H1 (cell line): ENCODE measurements at regions not wholly inside any gene's neighbourhood (a gene's known extent, or its start where the extent isn't known, plus 50 kb on each side); places are given as distances from the start of the nearest gene placed in this dataset.

Experiments
- CTCF ChIA-PET: fragments of 300-600 bp; sonication (Branson Sonifier 250); formaldehyde crosslinking; loops from one replicate; lab custom pipeline; 2021; ENCODE audit not compliant: partially characterized antibody; lab: Charles Lee
- POLR2A ChIA-PET: fragments of 300-600 bp; sonication (Branson Sonifier 250); formaldehyde crosslinking; loops from one replicate; lab custom pipeline; 2021; ENCODE audit warnings: inconsistent platforms; ENCODE audit not compliant: partially characterized antibody; lab: Charles Lee
- DNase-seq, 2 experiments: peaks; one replicate each; pipeline versions ENCODE4 v3.0.0 to v3.0.0-alpha.2; 2010 to 2022; ENCODE audit warnings: low spot score in 2 of 2, low read depth in 1 of 2, mixed read lengths in 1 of 2
- FAIRE-seq: peaks from 2 replicates; lab custom pipeline; 2011; peaks lifted over from hg19 to GRCh38; lab: Jason Lieb, UNC
- H2AFZ ChIP-seq: 2 replicates; pipeline ENCODE4 v1.8.1; 2012; ENCODE audit warnings: low read length, inconsistent platforms
- H2AK5ac ChIP-seq: 2 replicates; pipeline ENCODE4 v1.6.1; 2013; ENCODE audit warnings: low read depth, low read length
- H2BK120ac ChIP-seq: replicated peaks from 2 replicates; pipeline ENCODE3; 2013; ENCODE audit warnings: low read depth, low read length, inconsistent platforms
- H2BK12ac ChIP-seq: 2 replicates; pipeline ENCODE4 v1.6.1; 2013; ENCODE audit warnings: low read depth, low read length
- H2BK15ac ChIP-seq: 2 replicates; pipeline ENCODE4 v1.6.1; 2013; ENCODE audit warnings: low read length
- H2BK20ac ChIP-seq: 2 replicates; pipeline ENCODE4 v1.6.1; 2013; ENCODE audit warnings: low read length
- H2BK5ac ChIP-seq: 2 replicates; pipeline ENCODE4 v1.6.1; 2013; ENCODE audit warnings: low read depth, low read length
- H3K14ac ChIP-seq: 2 replicates; pipeline ENCODE4 v1.6.1; 2013; ENCODE audit warnings: inconsistent platforms; ENCODE audit not compliant: insufficient read length
- H3K18ac ChIP-seq: 2 replicates; pipeline ENCODE4 v1.6.1; 2013; ENCODE audit warnings: low read length; ENCODE audit errors: extremely low read depth
- H3K23ac ChIP-seq: 2 replicates; pipeline ENCODE4 v1.6.1; 2013; ENCODE audit warnings: inconsistent platforms; ENCODE audit not compliant: insufficient read length
- H3K23me2 ChIP-seq: 2 replicates; pipeline ENCODE4 v1.6.1; 2013; ENCODE audit warnings: low read depth, low read length
- H3K27ac ChIP-seq: 2 replicates; pipeline ENCODE4 v1.6.1; 2011; ENCODE audit warnings: low read depth, low read length, inconsistent platforms
- H3K27me3 ChIP-seq, 4 experiments: replicated peaks in 1 of 4; 1 replicate in 1 of 4; 2 replicates in 3 of 4; pipeline versions ENCODE4 v1.6.1 to v1.8.1; 2011 to 2013; ENCODE audit warnings: low read length in 3 of 4, mild to moderate bottlenecking in 3 of 4, inconsistent platforms in 2 of 4, mixed read lengths in 2 of 4, moderate library complexity in 1 of 4; ENCODE audit not compliant: control insufficient read depth in 3 of 4, insufficient read depth in 3 of 4; ENCODE audit errors: extremely low read depth in 1 of 4
- H3K36me3 ChIP-seq, 4 experiments: 2 replicates each; pipeline versions ENCODE4 v1.6.1 to v1.8.1; 2011 to 2013; ENCODE audit warnings: mild to moderate bottlenecking in 4 of 4, low read length in 3 of 4, moderate library complexity in 2 of 4, control low read depth in 1 of 4, inconsistent platforms in 1 of 4; ENCODE audit not compliant: insufficient read depth in 4 of 4, control insufficient read depth in 2 of 4
- H3K4ac ChIP-seq: replicated peaks from 2 replicates; pipeline ENCODE3; 2013; ENCODE audit warnings: low read length, low read depth, mixed read lengths, inconsistent platforms; ENCODE audit not compliant: insufficient read length
- H3K4me1 ChIP-seq, 4 experiments: replicated peaks in 1 of 4; 1 replicate in 1 of 4; 2 replicates in 3 of 4; pipeline versions ENCODE4 v1.6.1 to v1.8.1; 2011 to 2013; ENCODE audit warnings: low read length in 3 of 4, inconsistent platforms in 2 of 4, mixed read lengths in 1 of 4; ENCODE audit not compliant: insufficient read depth in 4 of 4, control insufficient read depth in 3 of 4
- H3K4me2 ChIP-seq, 2 experiments: 2 replicates each; pipeline versions ENCODE4 v1.6.1 to v1.8.1; 2011 to 2013; ENCODE audit warnings: low read depth in 2 of 2, low read length in 2 of 2, control low read depth in 1 of 2, inconsistent platforms in 1 of 2, mild to moderate bottlenecking in 1 of 2; ENCODE audit not compliant: insufficient read depth in 1 of 2
- H3K4me3 ChIP-seq, 4 experiments: fragments of 200-600, 300-600 bp in 1 of 4; sonication (generic), shearing (Covaris generic), sonication (Bioruptor Twin) in 1 of 4; 2 replicates each; pipeline versions ENCODE4 v1.5.1 to v1.8.1; 2011 to 2016; ENCODE audit warnings: low read length in 4 of 4, low read depth in 3 of 4, control low read depth in 2 of 4, inconsistent platforms in 2 of 4, mild to moderate bottlenecking in 2 of 4, mixed read lengths in 1 of 4, moderate library complexity in 1 of 4; ENCODE audit not compliant: insufficient read depth in 2 of 4; ENCODE audit errors: extremely low read depth in 1 of 4
- H3K56ac ChIP-seq: replicated peaks from 2 replicates; pipeline ENCODE3; 2013; ENCODE audit warnings: low read depth, mild to moderate bottlenecking, mixed read lengths, low read length, inconsistent platforms; ENCODE audit not compliant: insufficient read length
- H3K79me1 ChIP-seq: 2 replicates; pipeline ENCODE4 v1.6.1; 2013; ENCODE audit warnings: low read depth, low read length, control low read depth
- H3K79me2 ChIP-seq, 2 experiments: 2 replicates each; pipeline versions ENCODE4 v1.6.1 to v1.8.1; 2012 to 2013; ENCODE audit warnings: low read length in 2 of 2, mild to moderate bottlenecking in 2 of 2, inconsistent platforms in 1 of 2; ENCODE audit not compliant: insufficient read depth in 2 of 2, control insufficient read depth in 1 of 2
- H3K9ac ChIP-seq, 4 experiments: replicated peaks in 1 of 4; 1 replicate in 1 of 4; 2 replicates in 3 of 4; pipeline versions ENCODE4 v1.6.1 to v1.8.1; 2011 to 2013; ENCODE audit warnings: low read depth in 3 of 4, low read length in 3 of 4, control low read depth in 2 of 4, mild to moderate bottlenecking in 2 of 4, moderate library complexity in 2 of 4, inconsistent platforms in 1 of 4; ENCODE audit errors: extremely low read depth in 1 of 4
- H3K9me3 ChIP-seq, 2 experiments: 2 replicates each; pipeline versions ENCODE4 v1.6.1 to v1.8.1; 2012 to 2013; ENCODE audit warnings: mild to moderate bottlenecking in 2 of 2, moderate library complexity in 2 of 2, control low read depth in 1 of 2, inconsistent platforms in 1 of 2, low read depth in 1 of 2, low read length in 1 of 2, mixed read lengths in 1 of 2; ENCODE audit not compliant: insufficient read depth in 2 of 2
- H4K20me1 ChIP-seq, 2 experiments: replicated peaks in 1 of 2; 2 replicates each; pipeline versions ENCODE3 to v1.8.1; 2011 to 2013; ENCODE audit warnings: inconsistent platforms in 2 of 2, low read length in 2 of 2, mild to moderate bottlenecking in 1 of 2; ENCODE audit not compliant: insufficient read depth in 2 of 2, control insufficient read depth in 1 of 2
- H4K5ac ChIP-seq: 2 replicates; pipeline ENCODE4 v1.6.1; 2013; ENCODE audit warnings: low read length, low read depth, mixed read lengths, inconsistent platforms; ENCODE audit not compliant: insufficient read length
- H4K8ac ChIP-seq: 2 replicates; pipeline ENCODE4 v1.8.0; 2013; ENCODE audit warnings: mild to moderate bottlenecking, moderate library complexity, low read length, inconsistent platforms; ENCODE audit not compliant: insufficient read depth; ENCODE audit errors: extremely low read depth
- H4K91ac ChIP-seq: replicated peaks from 2 replicates; pipeline ENCODE3; 2013; ENCODE audit warnings: low read length, mixed read lengths, inconsistent platforms; ENCODE audit not compliant: insufficient read length
- BACH1 ChIP-seq: IDR thresholded peaks from 2 replicates; pipeline ENCODE4 v1.6.1; 2012; ENCODE audit warnings: low read length, improper control_type of control experiment
- CBX8 ChIP-seq: fragments of 300-800, 300-1000 bp; sonication (generic); IDR thresholded peaks from 2 replicates; pipeline ENCODE4 v1.7.1; 2016; ENCODE audit warnings: low read depth, low read length, borderline replicate concordance
- E2F6 ChIP-seq: IDR thresholded peaks from 2 replicates; pipeline ENCODE4 v1.6.1; 2012; ENCODE audit warnings: inconsistent platforms
- EP300 ChIP-seq, 2 experiments: IDR thresholded peaks; 1 replicate in 1 of 2; 2 replicates in 1 of 2; pipeline ENCODE4 v1.6.1; 2011 to 2012; ENCODE audit warnings: low read depth in 2 of 2, low read length in 2 of 2, mild to moderate bottlenecking in 2 of 2, borderline replicate concordance in 1 of 2, inconsistent platforms in 1 of 2, moderate library complexity in 1 of 2
- GTF2F1 ChIP-seq: IDR thresholded peaks from 2 replicates; pipeline ENCODE4 v1.6.1; 2012; ENCODE audit warnings: low read depth, low read length, improper control_type of control experiment, borderline replicate concordance
- HDAC2 ChIP-seq, 2 experiments: fragments of 300-600 bp in 1 of 2; sonication (generic) in 1 of 2; IDR thresholded peaks; 2 replicates each; pipeline ENCODE4 v1.6.1; 2011 to 2012; ENCODE audit warnings: low read depth in 2 of 2, low read length in 2 of 2, mild to moderate bottlenecking in 2 of 2, moderate library complexity in 2 of 2, borderline replicate concordance in 1 of 2, inconsistent platforms in 1 of 2
- KDM5A ChIP-seq: fragments of 200-600 bp; IDR thresholded peaks from 2 replicates; pipeline ENCODE4 v1.7.1; 2012; ENCODE audit warnings: mild to moderate bottlenecking, low read length, inconsistent platforms, mixed read lengths
- POLR2A ChIP-seq, 2 experiments: IDR thresholded peaks; 1 replicate in 1 of 2; 2 replicates in 1 of 2; pipeline ENCODE4 v1.6.1; 2011; ENCODE audit warnings: low read depth in 2 of 2, low read length in 2 of 2, mild to moderate bottlenecking in 2 of 2; ENCODE audit errors: control extremely low read depth in 1 of 2
- SIRT6 ChIP-seq: IDR thresholded peaks from one replicate; pipeline ENCODE4 v1.7.1; 2012; ENCODE audit warnings: low read length, inconsistent platforms
- SUZ12 ChIP-seq: fragments of 200-600 bp; sonication (generic); IDR thresholded peaks from 2 replicates; pipeline ENCODE4 v1.6.1; 2012; ENCODE audit warnings: mild to moderate bottlenecking, inconsistent platforms, low read length, moderate library complexity, mixed read lengths
- TBP ChIP-seq: IDR thresholded peaks from 2 replicates; pipeline ENCODE4 v1.6.1; 2011; ENCODE audit warnings: low read depth, low read length, improper control_type of control experiment
- WGBS, 2 experiments: shearing (Covaris generic) in 1 of 2; methylation state at CpG; one replicate each; pipeline versions ENCODE4 v1.1.6 to v1.1.7; 2013 to 2015; ENCODE audit warnings: low lambda C conversion rate in 2 of 2, mixed read lengths in 2 of 2, inconsistent platforms in 1 of 2, low coverage in 1 of 2, missing lambda C conversion rate in 1 of 2; ENCODE audit not compliant: insufficient replicate concordance in 2 of 2, insufficient coverage in 1 of 2, insufficient read length in 1 of 2; ENCODE audit errors: extremely low coverage in 1 of 2, missing lambda C conversion rate in 1 of 2; 5-methylcytosine and 5-hydroxymethylcytosine counted together

- Histone ChIP-seq H2AK5ac (no peak overlapping the region), H4K91ac (no peak overlapping the region), H3K14ac (no peak overlapping the region), H3K9ac (no peak overlapping the region), H4K8ac (no peak overlapping the region), H3K9me3 (no peaks in the 10 kb centered on the region), H3K4me2 (no peak overlapping the region), H3K36me3 (no peaks in the 10 kb centered on the region), H3K4me1 (no peaks in the 10 kb centered on the region), H3K79me1 (no peaks in the 10 kb centered on the region), H3K23me2 (no peaks in the 10 kb centered on the region), H4K5ac (no peak overlapping the region), H4K20me1 (no peaks in the 10 kb centered on the region), H2BK120ac (no peak overlapping the region), H3K18ac (no peak overlapping the region), H2AFZ (no peak overlapping the region), H2BK12ac (no peak overlapping the region), H3K27me3 (no peaks in the 10 kb centered on the region), H3K56ac (no peak overlapping the region), H3K4ac (no peak overlapping the region), H3K79me2 (no peaks in the 10 kb centered on the region), H3K27ac (no peak overlapping the region), H2BK5ac (no peak overlapping the region), H3K23ac (no peak overlapping the region), H3K4me3 (no peak overlapping the region), H2BK20ac (no peak overlapping the region), H2BK15ac (no peak overlapping the region)
- DNase-seq (no peak), FAIRE-seq (no peak)
- 91% methylated on average over 3 of the region's 3 CpGs; no CpG with 5 or more reads in 1 of the 2 experiments for WGBS, 2 experiments
- ChIA-PET POLR2A (no interaction called here), CTCF (interaction anchor here (0.9 kb wide), 1 partner anchor 263 kb away, joined by 3 read pairs; no protein-coding TSS in a partner anchor)
- TF ChIP-seq HDAC2 (IDR thresholded peaks at IDR 0.05; ENCODE audit: borderline replicate concordance in 1 of 2, low read depth in 2 of 2, low read length in 2 of 2), result no peak
- TF ChIP-seq KDM5A, result no peak
- TF ChIP-seq SUZ12, result no peak
- TF ChIP-seq GTF2F1, result no peak
- no peak for TF ChIP-seq EP300 (IDR thresholded peaks at IDR 0.05; ENCODE audit: borderline replicate concordance in 1 of 2, low read depth in 2 of 2, low read length in 2 of 2)
- no peak for TF ChIP-seq E2F6
- no peak for TF ChIP-seq BACH1
- no peak for TF ChIP-seq TBP
- no peak for TF ChIP-seq CBX8
- no peak for TF ChIP-seq POLR2A (IDR thresholded peaks at IDR 0.05; ENCODE audit: control extremely low read depth in 1 of 2, low read depth in 2 of 2, low read length in 2 of 2)
- no peak for TF ChIP-seq SIRT6
Observed at GRCh38 chr5:53211799-53212198, 102.2 kb upstream of the MOCS2 start.
